Calu3 (cell line): ENCODE measurements at regions not wholly inside any gene's neighbourhood (a gene's known extent, or its start where the extent isn't known, plus 50 kb on each side); places are given as distances from the start of the nearest gene placed in this dataset.

ENCODE experiments used
- BruUV-seq: library from RNA; stranded (reverse); fragments of 400-500 nt; replicated peaks from 2 replicates; lab custom pipeline; 2021; lab: Mats Ljungman, UMichigan
- CTCF ChIA-PET: fragments of 300-600 bp; sonication (Branson Sonifier 250); formaldehyde crosslinking; loops from one replicate; lab custom pipeline; 2022; ENCODE audit warnings: antibody characterized with exemption; lab: Charles Lee
- DNase-seq: peaks from one replicate; pipeline ENCODE4 v3.0.0; 2022
- H3K27ac Mint-ChIP-seq: one replicate; pipeline ENCODE4 v1.8.0; 2022; ENCODE audit warnings: mixed read lengths; ENCODE audit not compliant: unreplicated experiment
- H3K27me3 Mint-ChIP-seq: one replicate; pipeline ENCODE4 v1.8.0; 2022; ENCODE audit warnings: mixed read lengths; ENCODE audit not compliant: unreplicated experiment
- H3K36me3 Mint-ChIP-seq: one replicate; pipeline ENCODE4 v1.8.0; 2022; ENCODE audit warnings: mild to moderate bottlenecking, moderate library complexity, mixed read lengths; ENCODE audit not compliant: insufficient read depth, unreplicated experiment
- H3K4me1 Mint-ChIP-seq: one replicate; pipeline ENCODE4 v1.8.0; 2022; ENCODE audit warnings: mild to moderate bottlenecking, low read depth, mixed read lengths; ENCODE audit not compliant: unreplicated experiment
- H3K4me3 Mint-ChIP-seq: one replicate; pipeline ENCODE4 v1.8.0; 2022; ENCODE audit warnings: mild to moderate bottlenecking, low read depth, moderate library complexity, mixed read lengths; ENCODE audit not compliant: unreplicated experiment
- H3K9me3 Mint-ChIP-seq: one replicate; pipeline ENCODE4 v1.8.0; 2022; ENCODE audit warnings: low read depth, mixed read lengths; ENCODE audit not compliant: unreplicated experiment
- intact Hi-C: fragments of 100-400 bp; cut with micrococcal nuclease; formaldehyde crosslinking; loops from one replicate; pipeline ENCODE4 v1.10.0; 2022; ENCODE audit not compliant: unreplicated experiment
- TF ChIP-seq, protein P1 (sequence below): fragments of 200-600 bp; IDR thresholded peaks from one replicate; pipeline ENCODE4 v1.8.0; 2022; ENCODE audit warnings: antibody characterized with exemption; ENCODE audit not compliant: unreplicated experiment

DNA sequence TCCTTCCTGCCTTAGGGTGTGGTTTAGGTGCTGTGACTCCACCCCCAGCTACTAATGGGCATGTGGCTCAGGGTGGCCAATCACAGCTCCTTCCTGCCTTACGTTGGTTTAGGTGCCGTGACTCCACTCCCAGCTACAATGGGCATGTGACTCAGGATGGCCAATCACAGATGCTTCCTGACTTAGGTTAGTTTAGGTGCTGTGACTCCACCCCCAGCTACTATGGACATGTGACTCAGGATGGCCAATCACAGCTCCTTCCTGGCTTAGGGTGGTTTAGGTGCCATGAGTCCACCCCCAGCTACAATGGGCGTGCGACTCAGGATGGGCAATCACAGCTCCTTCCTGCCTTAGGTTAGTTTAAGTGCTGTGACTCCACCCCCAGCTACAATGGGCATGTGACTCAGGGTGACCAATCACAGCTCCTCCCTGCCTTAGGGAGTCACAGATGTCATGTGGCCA is 163.9 kb downstream of the TBX5 start:
- Mint-ChIP-seq H3K27ac (no peak overlapping the region), H3K4me1 (no peaks in the 10 kb centered on the region), H3K36me3 (no peaks in the 10 kb centered on the region), H3K4me3 (no peak overlapping the region), H3K9me3 (peaks cover 15% of the 10 kb centered on the region), H3K27me3 (no peaks in the 10 kb centered on the region)
- no peak for DNase-seq
- CTCF ChIA-PET: interaction anchor here (0.6 kb wide), 1 partner anchor 32 kb away, joined by 4 read pairs; no protein-coding TSS in a partner anchor
- intact Hi-C loops: no loop called here
- no TSS peak for BruUV-seq
- TF ChIP-seq, protein P1, sequence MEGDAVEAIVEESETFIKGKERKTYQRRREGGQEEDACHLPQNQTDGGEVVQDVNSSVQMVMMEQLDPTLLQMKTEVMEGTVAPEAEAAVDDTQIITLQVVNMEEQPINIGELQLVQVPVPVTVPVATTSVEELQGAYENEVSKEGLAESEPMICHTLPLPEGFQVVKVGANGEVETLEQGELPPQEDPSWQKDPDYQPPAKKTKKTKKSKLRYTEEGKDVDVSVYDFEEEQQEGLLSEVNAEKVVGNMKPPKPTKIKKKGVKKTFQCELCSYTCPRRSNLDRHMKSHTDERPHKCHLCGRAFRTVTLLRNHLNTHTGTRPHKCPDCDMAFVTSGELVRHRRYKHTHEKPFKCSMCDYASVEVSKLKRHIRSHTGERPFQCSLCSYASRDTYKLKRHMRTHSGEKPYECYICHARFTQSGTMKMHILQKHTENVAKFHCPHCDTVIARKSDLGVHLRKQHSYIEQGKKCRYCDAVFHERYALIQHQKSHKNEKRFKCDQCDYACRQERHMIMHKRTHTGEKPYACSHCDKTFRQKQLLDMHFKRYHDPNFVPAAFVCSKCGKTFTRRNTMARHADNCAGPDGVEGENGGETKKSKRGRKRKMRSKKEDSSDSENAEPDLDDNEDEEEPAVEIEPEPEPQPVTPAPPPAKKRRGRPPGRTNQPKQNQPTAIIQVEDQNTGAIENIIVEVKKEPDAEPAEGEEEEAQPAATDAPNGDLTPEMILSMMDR: no peak

DNA sequence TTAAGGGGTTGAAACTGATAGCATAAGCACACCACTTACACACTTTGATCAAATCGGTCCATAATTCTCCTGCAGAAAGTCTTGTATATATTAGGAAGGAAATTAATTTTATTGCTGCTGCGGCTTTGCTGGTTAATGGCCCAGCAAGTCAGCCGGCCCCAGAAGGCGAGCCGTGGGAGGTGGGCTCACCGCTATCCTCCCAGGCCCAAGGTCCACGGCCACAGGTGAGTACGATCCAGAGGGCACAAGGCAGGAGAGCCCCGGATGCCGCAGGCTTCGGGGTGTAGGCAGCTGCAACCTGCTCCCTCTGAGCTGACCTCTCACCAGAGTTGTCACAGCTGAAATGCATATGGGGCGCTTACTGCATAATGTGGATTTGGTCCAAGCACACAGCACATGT is 165.7 kb downstream of the TBX5 start:
- H3K27ac Mint-ChIP-seq: no peak overlapping the region
- intact Hi-C loops: no loop called here
- no peaks in the 10 kb centered on the region for H3K27me3 Mint-ChIP-seq
- H3K4me1 Mint-ChIP-seq: no peaks in the 10 kb centered on the region
- TF ChIP-seq, protein P1: no peak
- no peaks in the 10 kb centered on the region for H3K36me3 Mint-ChIP-seq
- BruUV-seq: no TSS peak
- peaks cover 11% of the 10 kb centered on the region for H3K9me3 Mint-ChIP-seq
- H3K4me3 Mint-ChIP-seq: no peak overlapping the region
- CTCF ChIA-PET: no interaction called here
- DNase-seq: no peak

DNA sequence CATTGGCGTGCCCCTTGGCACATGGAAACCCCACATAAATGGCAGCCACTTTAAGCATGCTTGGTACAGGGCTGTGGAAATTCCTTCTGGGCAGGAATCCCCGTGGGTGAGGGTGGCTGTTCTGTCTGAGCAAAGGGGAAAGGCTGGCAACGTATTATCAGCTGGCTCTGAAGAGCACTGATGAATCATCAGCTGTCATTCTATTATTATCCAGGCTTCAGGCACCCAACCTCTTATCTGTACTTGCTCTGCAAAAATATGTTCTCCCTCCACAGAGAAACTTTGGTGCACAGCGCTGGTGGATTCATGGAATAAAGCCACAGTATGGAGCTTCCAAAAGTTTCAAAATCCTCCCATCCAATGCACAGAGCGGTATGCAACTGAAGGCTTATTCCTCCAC is 167.1 kb downstream of the TBX5 start:
- Mint-ChIP-seq H3K9me3 (peaks cover 7% of the 10 kb centered on the region), H3K27me3 (no peaks in the 10 kb centered on the region), H3K4me1 (no peaks in the 10 kb centered on the region), H3K36me3 (no peaks in the 10 kb centered on the region), H3K4me3 (no peak overlapping the region), H3K27ac (no peak overlapping the region)
- BruUV-seq: no TSS peak
- no peak for DNase-seq
- TF ChIP-seq, protein P1: no peak
- intact Hi-C loops: no loop called here
- CTCF ChIA-PET: no interaction called here

DNA sequence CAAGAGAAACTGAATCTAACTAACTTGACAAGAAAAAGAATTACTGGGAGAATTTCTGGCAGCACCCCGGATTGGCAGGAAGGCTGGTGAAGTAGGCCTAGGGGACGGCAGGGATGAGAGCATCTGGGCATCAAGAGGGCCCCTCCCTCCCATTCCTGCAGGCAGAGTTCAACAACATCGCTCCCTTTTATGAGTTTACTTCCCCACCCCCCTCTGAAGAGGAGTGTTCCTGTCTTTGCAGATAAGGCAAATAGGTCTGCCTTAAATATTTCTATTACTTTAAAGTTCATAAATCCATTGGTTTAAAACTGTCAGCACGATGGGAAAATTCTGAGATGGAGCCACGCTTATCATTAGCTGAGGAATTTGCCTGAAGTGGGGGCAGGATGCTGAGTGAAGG is 168.7 kb downstream of the TBX5 start:
- H3K9me3 Mint-ChIP-seq: peaks cover 7% of the 10 kb centered on the region
- H3K27ac Mint-ChIP-seq: no peak overlapping the region
- no peak for DNase-seq
- no peaks in the 10 kb centered on the region for H3K36me3 Mint-ChIP-seq
- intact Hi-C loops: no loop called here
- no TSS peak for BruUV-seq
- CTCF ChIA-PET: no interaction called here
- TF ChIP-seq, protein P1: no peak
- no peak overlapping the region for H3K4me3 Mint-ChIP-seq
- H3K27me3 Mint-ChIP-seq: no peaks in the 10 kb centered on the region
- H3K4me1 Mint-ChIP-seq: no peaks in the 10 kb centered on the region
